AG04450 (cell line): ENCODE measurements at regions not wholly inside any gene's neighbourhood (a gene's known extent, or its start where the extent isn't known, plus 50 kb on each side); places are given as distances from the start of the nearest gene placed in this dataset.

ENCODE experiments used
- CTCF ChIA-PET: fragments of 300-600, 350-600 bp; formaldehyde crosslinking; extraction: SDS; loops from one replicate; lab custom pipeline; 2022; ENCODE audit warnings: antibody characterized with exemption, inconsistent platforms; lab: Charles Lee
- POLR2A ChIA-PET: fragments of 350-600 bp; formaldehyde crosslinking; extraction: SDS; loops from one replicate; lab custom pipeline; 2021; ENCODE audit warnings: antibody characterized with exemption, inconsistent platforms; lab: Yijun Ruan, JAX
- DNase-seq: peaks from one replicate; pipeline ENCODE4 v3.0.0-alpha.2; 2011; ENCODE audit warnings: low read depth, low spot score
- H3K27ac ChIP-seq: one replicate; pipeline ENCODE4 v1.5.1; 2012; ENCODE audit warnings: low read depth, low read length, control low read depth
- H3K27me3 ChIP-seq: one replicate; pipeline ENCODE4 v1.6.0; 2012; ENCODE audit warnings: low read length; ENCODE audit not compliant: control insufficient read depth, insufficient read depth
- H3K4me3 ChIP-seq: 2 replicates; pipeline ENCODE4 v1.5.1; 2011; ENCODE audit warnings: mild to moderate bottlenecking, low read depth, low read length, control low read depth
- H3K9me3 ChIP-seq: 2 replicates; pipeline ENCODE4 v1.5.1; 2012; ENCODE audit warnings: low read length; ENCODE audit not compliant: control insufficient read depth, insufficient read depth
- CTCF ChIP-seq: IDR thresholded peaks from 2 replicates; pipeline ENCODE4 v1.5.1; 2011; ENCODE audit warnings: low read depth, low read length, control low read depth, inconsistent platforms

GRCh38 chr1:4089421-4090175 lies 189.5 kb upstream of the C1orf174 start:
- TF ChIP-seq CTCF, result no peak
- DNase-seq, result no peak
- Histone ChIP-seq H3K27me3 (no peaks in the 10 kb centered on the region), H3K9me3 (peaks cover 85% of the 10 kb centered on the region), H3K4me3 (no peak overlapping the region), H3K27ac (no peak overlapping the region)
- ChIA-PET POLR2A (no interaction called here), CTCF (no interaction called here)

- Histone ChIP-seq H3K9me3 (peaks cover 88% of the 10 kb centered on the region), H3K4me3 (no peak overlapping the region), H3K27me3 (no peaks in the 10 kb centered on the region), H3K27ac (no peak overlapping the region)
- CTCF ChIA-PET, result no interaction called here
- no peak for TF ChIP-seq CTCF
- POLR2A ChIA-PET, result no interaction called here
- no peak for DNase-seq
These were observed 190.5 kb upstream of the C1orf174 start for GRCh38 chr1:4090556-4090955.

GRCh38 chr1:4090976-4091660 lies 191.0 kb upstream of the C1orf174 start:
- no peak for DNase-seq
- POLR2A ChIA-PET, result no interaction called here

GRCh38 chr1:4091996-4092395 lies 191.9 kb upstream of the C1orf174 start:
- POLR2A ChIA-PET, result no interaction called here
- CTCF ChIA-PET, result no interaction called here
- Histone ChIP-seq H3K27ac (no peak overlapping the region), H3K27me3 (no peaks in the 10 kb centered on the region), H3K4me3 (no peak overlapping the region), H3K9me3 (peaks cover 80% of the 10 kb centered on the region)
- no peak for DNase-seq
- TF ChIP-seq CTCF, result no peak

More at GRCh38 chr1:4090976-4091660, 191.0 kb upstream of the C1orf174 start:
- H3K9me3 ChIP-seq, result peaks cover 87% of the 10 kb centered on the region
- no peak for TF ChIP-seq CTCF
- CTCF ChIA-PET, result no interaction called here
- no peak overlapping the region for H3K27ac ChIP-seq
- H3K4me3 ChIP-seq, result no peak overlapping the region
- H3K27me3 ChIP-seq, result no peaks in the 10 kb centered on the region

- Histone ChIP-seq H3K9me3 (peaks cover 74% of the 10 kb centered on the region), H3K27me3 (no peaks in the 10 kb centered on the region), H3K27ac (no peak overlapping the region), H3K4me3 (no peak overlapping the region)
- ChIA-PET CTCF (no interaction called here), POLR2A (no interaction called here)
- no peak for DNase-seq
- no peak for TF ChIP-seq CTCF
These were observed 193.9 kb upstream of the C1orf174 start for GRCh38 chr1:4093856-4094565.
